Adrenal gland (tissue), 9 donors: ENCODE measurements at regions not wholly inside any gene's neighbourhood (a gene's known extent, or its start where the extent isn't known, plus 50 kb on each side); places are given as distances from the start of the nearest gene placed in this dataset.

Experiments
- DNase-seq, 7 donors: peaks; one replicate each; pipeline ENCODE4 v3.0.0-alpha.2; 2019 to 2020
- H3K27ac ChIP-seq, 5 donors: fragments of 200-600 bp; sonication (generic) in 4 of 5; 1 replicate in 3 of 5; 2 replicates in 2 of 5; pipeline versions ENCODE4 v1.5.1 to v1.8.0; 2016 to 2020; ENCODE audit warnings: mild to moderate bottlenecking in 1 of 5
- H3K27me3 ChIP-seq: fragments of 200-600 bp; 2 replicates; pipeline ENCODE4 v1.8.0; 2021
- H3K36me3 ChIP-seq, 2 donors: fragments of 200-600 bp; replicated peaks in 1 of 2; 1 replicate in 1 of 2; 2 replicates in 1 of 2; pipeline versions ENCODE4 v1.5.1 to v1.8.0; 2018 to 2022
- H3K4me1 ChIP-seq, 2 donors: fragments of 200-600 bp; replicated peaks in 1 of 2; 1 replicate in 1 of 2; 2 replicates in 1 of 2; pipeline versions ENCODE4 v1.5.1 to v1.8.0; 2018 to 2021
- H3K4me3 ChIP-seq, 4 donors: fragments of 200-600 bp; sonication (generic) in 3 of 4; one replicate each; pipeline ENCODE4 v1.5.1; 2016 to 2018
- H3K9me3 ChIP-seq, 3 donors: fragments of 200-600 bp; sonication (generic) in 1 of 3; replicated peaks in 1 of 3; 1 replicate in 2 of 3; 2 replicates in 1 of 3; pipeline versions ENCODE4 v1.5.1 to v1.8.0; 2016 to 2021
- CTCF ChIP-seq, 6 experiments: fragments of 450-650 bp in 4 of 6; fragments of 200-600 bp in 2 of 6; sonication (generic) in 1 of 6; IDR thresholded peaks; 1 replicate in 5 of 6; 2 replicates in 1 of 6; pipeline versions ENCODE4 v1.5.1 to v1.8.0; 2016 to 2021; ENCODE audit warnings: antibody characterized with exemption in 6 of 6, mild to moderate bottlenecking in 2 of 6, moderate library complexity in 1 of 6
- POLR2A ChIP-seq, 2 donors: fragments of 450-650 bp; IDR thresholded peaks; one replicate each; pipeline ENCODE4 v1.6.1; 2017; ENCODE audit warnings: antibody characterized with exemption in 2 of 2, mild to moderate bottlenecking in 2 of 2, moderate library complexity in 1 of 2
- WGBS, 4 donors: extraction: QIAGEN DNeasy Blood & Tissue Kit in 2 of 4; methylation state at CpG; one replicate each; pipeline versions ENCODE4 v1.1.5 to v1.1.7; 2013 to 2017; 5-methylcytosine and 5-hydroxymethylcytosine counted together
- intact Hi-C, 2 donors: fragments of 100-400 bp; cut with DNase I; formaldehyde crosslinking; loops; one replicate each; pipeline versions ENCODE4 v1.14.1 to v1.15.0; 2022 to 2023
- donor health status: healthy with polysubstance abuse.
- donor health status: Bipolar disorder and iron deficiency.
- donor health status: DM: yes; HTN: yes; CAD: no.
- donor health status: DM: no; HTN: no; CAD: no.
- donor health status: DM: no; HTN: no; CAD: no.

DNA sequence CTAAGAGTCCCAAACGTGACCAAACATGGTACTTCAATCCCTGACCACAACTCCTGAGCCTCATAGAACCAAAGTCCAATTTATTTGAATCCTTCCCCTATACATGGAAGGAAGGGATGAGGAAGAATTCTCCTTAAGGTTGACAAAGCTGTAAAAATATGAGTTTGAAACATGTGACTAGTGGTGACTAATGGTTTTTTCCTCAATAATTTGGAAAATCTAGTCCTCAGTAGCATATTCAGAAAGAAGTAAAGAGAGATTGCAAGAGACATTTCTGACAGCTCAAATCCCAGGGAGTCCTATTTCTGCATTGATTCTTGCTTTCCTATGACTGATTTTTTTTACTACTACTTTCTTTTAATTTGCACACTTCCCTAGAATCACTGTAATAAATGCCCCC, 443.7 kb downstream of the FRK start:
- H3K4me3 ChIP-seq = no peak overlapping the region
- intact Hi-C loops = no loop called here
- 77 to 88% (median 83%) methylated on average over 1 of the region's 1 CpG for WGBS, 4 donors
- H3K36me3 ChIP-seq = no peaks in the 10 kb centered on the region
- no peaks in the 10 kb centered on the region for H3K9me3 ChIP-seq
- no peaks in the 10 kb centered on the region for H3K4me1 ChIP-seq
- H3K27me3 ChIP-seq = no peaks in the 10 kb centered on the region
- DNase-seq = no peak
- TF ChIP-seq CTCF (IDR thresholded peaks at IDR 0.05) (no peak), POLR2A (IDR thresholded peaks at IDR 0.05) (no peak)
- no peak overlapping the region for H3K27ac ChIP-seq

- Histone ChIP-seq H3K27me3 (no peaks in the 10 kb centered on the region), H3K36me3 (no peaks in the 10 kb centered on the region), H3K9me3 (no peaks in the 10 kb centered on the region), H3K27ac (no peak overlapping the region), H3K4me1 (no peaks in the 10 kb centered on the region), H3K4me3 (no peak overlapping the region)
- no peak for DNase-seq
- intact Hi-C loops = no loop called here
- 24 to 34% (median 29%) methylated on average over 3 of the region's 3 CpGs for WGBS, 4 donors
- TF ChIP-seq CTCF (IDR thresholded peaks at IDR 0.05) = no peak
- no peak for TF ChIP-seq POLR2A (IDR thresholded peaks at IDR 0.05)
Measured at GRCh38 chr6:115613488-115613887, 447.2 kb downstream of the FRK start.

DNA sequence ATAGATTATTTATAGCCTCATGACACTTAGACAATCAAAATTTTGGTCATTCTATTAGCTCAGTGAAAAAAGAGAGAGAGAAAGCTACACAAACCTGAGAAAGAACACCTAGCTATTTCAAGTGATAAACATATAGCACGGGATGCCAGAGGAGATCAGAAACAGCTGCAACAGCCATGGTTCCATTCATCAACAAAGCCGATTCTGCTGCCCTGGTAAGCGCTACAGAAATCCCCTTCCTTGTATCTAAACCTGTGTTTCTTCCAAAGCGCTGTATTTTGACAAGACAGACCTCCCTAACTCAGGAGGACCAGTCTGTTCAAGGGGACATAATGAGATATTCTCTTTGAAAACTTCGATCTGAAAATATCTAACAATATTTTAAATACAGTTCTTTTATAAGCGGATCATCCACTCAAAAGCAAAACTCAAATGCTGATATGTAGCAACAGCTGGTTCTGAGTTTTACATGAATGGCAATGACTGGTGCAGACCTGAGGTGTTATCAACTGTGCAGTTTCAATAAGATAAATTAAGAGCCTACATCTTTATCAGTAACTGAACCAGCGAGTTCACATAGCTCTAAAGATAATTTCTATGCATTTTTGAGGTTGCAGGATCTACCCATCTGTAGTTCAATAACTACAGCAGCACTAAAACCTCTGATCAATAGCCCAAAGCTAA, 447.8 kb downstream of the FRK start:
- 82 to 87% (median 83%) methylated on average over 7 of the region's 7 CpGs for WGBS, 4 donors
- Histone ChIP-seq H3K27ac (no peak overlapping the region), H3K27me3 (no peaks in the 10 kb centered on the region), H3K4me3 (no peak overlapping the region), H3K9me3 (no peaks in the 10 kb centered on the region), H3K36me3 (no peaks in the 10 kb centered on the region), H3K4me1 (no peaks in the 10 kb centered on the region)
- TF ChIP-seq CTCF (IDR thresholded peaks at IDR 0.05) (no peak), POLR2A (IDR thresholded peaks at IDR 0.05) (no peak)
- DNase-seq = no peak
- intact Hi-C loops = no loop called here

DNA sequence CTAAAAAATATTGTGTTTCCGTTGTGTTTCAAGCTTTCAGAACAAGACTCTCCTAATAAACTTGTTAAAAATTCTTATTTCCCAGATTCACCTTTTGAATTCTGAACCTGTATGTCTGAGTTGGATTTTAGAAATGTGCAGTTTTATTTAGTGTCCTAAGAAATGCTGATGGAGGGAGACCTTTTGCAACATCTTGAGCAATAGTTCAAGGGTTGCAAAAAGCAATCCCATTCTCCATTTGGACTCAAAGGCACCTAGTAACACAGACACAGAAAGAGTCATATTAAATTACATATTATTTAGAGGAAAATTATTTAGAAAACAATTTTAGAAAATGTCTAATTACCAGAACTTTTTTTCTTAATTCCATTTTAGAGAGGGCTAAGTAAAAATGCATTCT, 448.5 kb downstream of the FRK start:
- H3K4me3 ChIP-seq = no peak overlapping the region
- H3K36me3 ChIP-seq = no peaks in the 10 kb centered on the region
- no peaks in the 10 kb centered on the region for H3K27me3 ChIP-seq
- no peak overlapping the region for H3K27ac ChIP-seq
- intact Hi-C loops = no loop called here
- H3K9me3 ChIP-seq = no peaks in the 10 kb centered on the region
- no peak for TF ChIP-seq CTCF (IDR thresholded peaks at IDR 0.05)
- TF ChIP-seq POLR2A (IDR thresholded peaks at IDR 0.05) = no peak
- 0 to 40% (median 0%) methylated on average over 1 of the region's 1 CpG for WGBS, 4 donors
- H3K4me1 ChIP-seq = no peaks in the 10 kb centered on the region
- no peak for DNase-seq
